NCI-H345 treated with DMSO at 0.1 percent for 48 hours (cell line): ENCODE measurements at regions not wholly inside any gene's neighbourhood (a gene's known extent, or its start where the extent isn't known, plus 50 kb on each side); places are given as distances from the start of the nearest gene placed in this dataset.

Experiments used
- DNase-seq: peaks from one replicate; lab custom pipeline; 2025; ENCODE audit not compliant: unreplicated experiment; lab: John Stamatoyannopoulos, UW

- DNase-seq = no peak
Observed at GRCh38 chr13:106858903-106859532, 291.1 kb upstream of the ARGLU1 start.

- DNase-seq = no peak
Observed at GRCh38 chr13:106852436-106852835, 284.5 kb upstream of the ARGLU1 start.

GRCh38 chr13:106850973-106851650, 283.2 kb upstream of the ARGLU1 start:
- no peak for DNase-seq

- DNase-seq = no peak
Observed at GRCh38 chr13:106846571-106847448, 278.9 kb upstream of the ARGLU1 start.

- no peak for DNase-seq
Observed at GRCh38 chr13:106836186-106836802, 268.4 kb upstream of the ARGLU1 start.

DNA sequence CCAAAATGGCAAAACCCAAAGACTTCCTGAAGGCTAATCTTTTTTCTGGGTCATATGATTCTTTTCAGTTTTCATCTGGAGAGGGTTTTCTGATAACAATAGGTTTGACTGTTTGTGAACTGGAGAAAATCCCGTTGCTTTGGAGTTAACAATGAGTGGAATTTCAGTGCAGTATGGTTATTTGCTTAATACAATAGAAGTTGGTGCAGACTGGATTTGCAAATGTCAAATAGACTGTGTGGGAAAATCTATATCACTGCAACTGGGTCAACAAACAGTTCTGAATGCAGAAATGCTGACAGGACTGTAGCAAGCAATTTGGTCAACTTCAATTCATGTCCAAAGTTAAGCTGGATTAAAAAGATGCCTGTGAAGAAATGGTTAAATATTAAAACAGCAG, 267.5 kb upstream of the ARGLU1 start:
- DNase-seq = no peak

DNA sequence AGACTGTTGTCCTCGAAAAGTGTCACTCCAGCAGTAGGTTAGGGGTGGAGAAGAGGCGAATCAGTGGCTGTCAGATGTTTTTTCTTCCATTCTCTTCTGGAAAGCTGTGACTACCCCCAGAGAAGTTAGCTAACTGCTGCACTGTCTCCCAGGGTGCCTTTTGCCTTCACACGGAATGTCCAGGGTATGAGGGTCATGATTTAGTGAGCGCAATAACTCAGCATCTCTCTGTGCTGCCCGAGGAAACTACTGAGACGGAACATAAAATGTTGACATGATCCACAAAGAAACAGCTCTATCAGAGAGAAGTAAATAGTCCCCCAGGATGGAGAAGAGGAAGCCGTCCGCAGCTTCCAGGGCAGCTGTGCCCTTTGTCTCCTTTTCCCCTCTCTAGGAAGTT, 254.0 kb upstream of the ARGLU1 start:
- no peak for DNase-seq

- DNase-seq = no peak
Observed at GRCh38 chr13:106819413-106820180, 251.7 kb upstream of the ARGLU1 start.

GRCh38 chr13:106818971-106819370, 251.0 kb upstream of the ARGLU1 start:
- no peak for DNase-seq

- no peak for DNase-seq
Observed at GRCh38 chr13:106815545-106815944, 247.6 kb upstream of the ARGLU1 start.

GRCh38 chr13:106814463-106814862, 246.5 kb upstream of the ARGLU1 start:
- DNase-seq = no peak

DNA sequence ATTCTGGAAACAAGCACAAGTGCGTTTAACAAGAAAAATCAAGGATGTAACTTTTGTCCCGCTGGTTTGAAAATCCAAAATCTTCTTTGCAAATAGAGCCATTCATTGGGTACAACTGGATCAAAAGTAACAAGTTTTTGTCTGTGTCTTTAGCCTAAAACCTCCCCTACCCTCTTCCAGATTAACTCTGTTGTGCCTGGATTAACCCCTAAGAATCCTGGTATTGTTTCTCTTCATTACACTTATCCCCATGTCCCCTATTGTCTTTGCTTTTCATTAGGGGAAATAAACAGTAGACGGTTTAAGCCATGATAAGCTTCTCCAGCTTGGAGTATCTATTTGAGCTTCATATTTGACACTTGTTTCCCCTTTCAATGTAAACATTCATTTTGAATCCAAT, 242.1 kb upstream of the ARGLU1 start:
- DNase-seq = no peak

GRCh38 chr13:106804991-106805390, 237.1 kb upstream of the ARGLU1 start:
- no peak for DNase-seq

GRCh38 chr13:106802917-106803316, 235.0 kb upstream of the ARGLU1 start:
- no peak for DNase-seq

- DNase-seq = no peak
Observed at GRCh38 chr13:106799781-106800335, 231.9 kb upstream of the ARGLU1 start.

DNA sequence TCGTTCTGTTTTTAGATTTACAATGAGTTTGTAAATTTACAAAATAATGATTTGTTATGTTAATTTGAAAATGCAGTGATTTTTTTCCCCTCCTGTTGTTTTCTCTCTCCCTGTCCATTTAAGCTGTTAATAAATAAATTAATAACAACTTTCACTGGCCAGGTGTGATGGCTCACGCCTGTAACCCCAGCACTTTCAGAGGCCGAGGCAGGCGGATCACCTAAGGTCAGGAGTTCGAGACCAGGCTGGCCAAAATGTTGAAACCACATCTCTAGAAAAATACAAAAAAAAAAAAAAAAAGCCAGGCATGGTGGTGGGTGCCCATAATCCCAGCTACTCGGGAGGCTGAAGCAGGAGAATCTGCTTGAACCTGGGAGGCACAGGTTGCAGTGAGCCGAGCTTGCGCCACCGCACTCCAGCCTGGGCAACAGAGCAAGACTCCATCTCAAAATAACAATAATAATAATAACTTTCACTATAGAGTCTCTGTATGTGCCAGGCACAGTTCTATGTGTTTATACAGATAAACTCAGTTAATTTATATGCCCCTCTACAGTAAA, 229.2 kb upstream of the ARGLU1 start:
- no peak for DNase-seq

- peak; percentile 97 for DNase-seq
Observed at GRCh38 chr13:106796280-106797047, 228.5 kb upstream of the ARGLU1 start.

DNA sequence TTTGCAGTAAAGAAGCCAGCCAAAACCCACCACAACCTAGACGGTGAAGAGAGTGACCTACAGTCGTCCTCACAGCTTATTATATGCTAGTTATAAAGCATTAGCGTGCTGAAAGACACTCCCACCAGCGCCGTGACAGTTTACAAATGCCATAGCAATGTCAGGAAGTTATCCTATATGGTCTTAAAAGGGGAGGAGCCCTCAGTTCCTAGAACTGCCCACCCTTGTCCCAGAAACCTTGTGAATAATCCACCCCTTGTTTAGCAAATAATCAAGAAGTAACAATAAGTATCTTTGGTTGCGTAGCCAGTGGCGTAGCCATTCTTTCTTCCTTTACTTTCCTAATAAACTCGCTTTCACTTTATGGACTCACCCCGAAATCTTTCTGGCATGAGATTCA, 227.9 kb upstream of the ARGLU1 start:
- DNase-seq = no peak

GRCh38 chr13:106794117-106794516, 226.2 kb upstream of the ARGLU1 start:
- DNase-seq = no peak
